ENCODE measurements at regions not wholly inside any gene's neighbourhood (a gene's known extent, or its start where the extent isn't known, plus 50 kb on each side); places are given as distances from the start of the nearest gene placed in this dataset.

DNA sequence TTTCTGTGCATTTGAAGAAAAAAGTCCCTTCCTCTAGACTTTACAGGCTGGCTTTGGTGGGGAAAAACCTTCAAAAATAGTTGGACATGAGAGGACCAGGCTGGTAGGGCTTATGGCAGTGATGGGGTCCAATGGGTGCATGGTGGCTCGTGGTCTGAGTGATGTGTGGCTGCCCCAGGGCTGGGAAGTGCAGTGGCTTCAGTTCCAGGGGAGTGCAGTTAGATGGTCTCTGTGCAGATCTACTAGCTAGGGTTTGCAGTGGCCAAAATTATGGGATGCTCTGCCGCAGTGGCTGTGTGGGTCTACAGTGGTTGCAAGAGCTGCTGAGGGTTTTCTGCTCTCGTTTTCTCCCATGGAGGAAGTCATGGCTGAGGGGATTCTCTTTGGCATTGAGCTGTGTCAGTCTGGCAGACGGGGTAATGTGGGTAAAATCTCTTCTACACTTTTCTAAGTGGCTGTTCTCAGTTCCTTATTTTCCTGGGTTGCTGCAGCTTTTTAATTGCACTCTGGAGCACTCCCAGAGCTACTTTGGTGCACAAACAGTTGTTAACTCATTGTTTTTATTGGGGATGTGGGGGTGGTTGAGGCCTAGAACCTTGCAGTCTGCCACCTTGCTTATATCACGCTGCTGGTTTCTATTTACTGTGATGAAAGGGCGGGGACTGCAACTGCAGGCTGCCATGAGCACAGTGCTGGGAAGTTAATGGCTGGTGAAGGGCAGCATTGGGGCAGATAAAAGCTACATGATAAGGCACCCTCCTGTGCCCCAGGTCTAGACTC lies 1324.6 kb downstream of the NSUN3 start:
- TF ChIP-seq POLR2A (IDR thresholded peaks at IDR 0.05) (no peak), CTCF (IDR thresholded peaks at IDR 0.05) (no peak)

Data from body of pancreas (tissue), 4 donors.